CD4-positive, alpha-beta T cell treated with Interleukin-15 for 4 hours (primary cell): ENCODE measurements at regions not wholly inside any gene's neighbourhood (a gene's known extent, or its start where the extent isn't known, plus 50 kb on each side); places are given as distances from the start of the nearest gene placed in this dataset.

Experiments
- DNase-seq: peaks from one replicate; pipeline ENCODE4 v3.0.0-alpha.2; 2020; ENCODE audit warnings: low spot score

GRCh38 chr1:218991089-218991488, 182.6 kb upstream of the LYPLAL1 start:
- no peak for DNase-seq

- DNase-seq, result no peak
Observed at GRCh38 chr1:218994615-218995014, 179.1 kb upstream of the LYPLAL1 start.

- DNase-seq, result no peak
Observed at GRCh38 chr1:218995091-218995665, 178.5 kb upstream of the LYPLAL1 start.

GRCh38 chr1:218996362-218996761, 177.3 kb upstream of the LYPLAL1 start:
- no peak for DNase-seq

- no peak for DNase-seq
Observed at GRCh38 chr1:219000005-219000404, 173.7 kb upstream of the LYPLAL1 start.

- DNase-seq, result no peak
Observed at GRCh38 chr1:219000631-219001030, 173.0 kb upstream of the LYPLAL1 start.

- no peak for DNase-seq
Observed at GRCh38 chr1:219010720-219011119, 163.0 kb upstream of the LYPLAL1 start.

- DNase-seq, result no peak
Observed at GRCh38 chr1:219020386-219020785, 153.3 kb upstream of the LYPLAL1 start.

- no peak for DNase-seq
Observed at GRCh38 chr1:219020846-219021245, 152.8 kb upstream of the LYPLAL1 start.

- no peak for DNase-seq
Observed at GRCh38 chr1:219027146-219027673, 146.5 kb upstream of the LYPLAL1 start.

GRCh38 chr1:219031809-219032208, 141.9 kb upstream of the LYPLAL1 start:
- DNase-seq, result no peak

- DNase-seq, result no peak
Observed at GRCh38 chr1:219038398-219038797, 135.3 kb upstream of the LYPLAL1 start.

- DNase-seq, result no peak
Observed at GRCh38 chr1:219039017-219039681, 134.5 kb upstream of the LYPLAL1 start.

- DNase-seq, result no peak
Observed at GRCh38 chr1:219039682-219040154, 134.0 kb upstream of the LYPLAL1 start.

- DNase-seq, result no peak
Observed at GRCh38 chr1:219040291-219040690, 133.4 kb upstream of the LYPLAL1 start.

GRCh38 chr1:219041141-219041540, 132.5 kb upstream of the LYPLAL1 start:
- DNase-seq, result no peak

GRCh38 chr1:219041818-219042217, 131.9 kb upstream of the LYPLAL1 start:
- no peak for DNase-seq

- no peak for DNase-seq
Observed at GRCh38 chr1:219042769-219043168, 130.9 kb upstream of the LYPLAL1 start.

GRCh38 chr1:219045246-219045645, 128.4 kb upstream of the LYPLAL1 start:
- DNase-seq, result no peak

GRCh38 chr1:219049501-219049900, 124.2 kb upstream of the LYPLAL1 start:
- DNase-seq, result no peak

- no peak for DNase-seq
Observed at GRCh38 chr1:219050086-219050821, 123.4 kb upstream of the LYPLAL1 start.

- DNase-seq, result no peak
Observed at GRCh38 chr1:219050822-219051125, 122.9 kb upstream of the LYPLAL1 start.

GRCh38 chr1:219051547-219051946, 122.1 kb upstream of the LYPLAL1 start:
- DNase-seq, result no peak
